Hematopoietic multipotent progenitor cell treated with erythropoietin and hydrocortisone succinate and interleukin-3 and kit ligand, for 4 days (in vitro differentiated cells): ENCODE measurements at regions not wholly inside any gene's neighbourhood (a gene's known extent, or its start where the extent isn't known, plus 50 kb on each side); places are given as distances from the start of the nearest gene placed in this dataset.

Experiments
- DNase-seq: peaks from one replicate; pipeline ENCODE4 v3.0.0-alpha.2; 2015

DNA sequence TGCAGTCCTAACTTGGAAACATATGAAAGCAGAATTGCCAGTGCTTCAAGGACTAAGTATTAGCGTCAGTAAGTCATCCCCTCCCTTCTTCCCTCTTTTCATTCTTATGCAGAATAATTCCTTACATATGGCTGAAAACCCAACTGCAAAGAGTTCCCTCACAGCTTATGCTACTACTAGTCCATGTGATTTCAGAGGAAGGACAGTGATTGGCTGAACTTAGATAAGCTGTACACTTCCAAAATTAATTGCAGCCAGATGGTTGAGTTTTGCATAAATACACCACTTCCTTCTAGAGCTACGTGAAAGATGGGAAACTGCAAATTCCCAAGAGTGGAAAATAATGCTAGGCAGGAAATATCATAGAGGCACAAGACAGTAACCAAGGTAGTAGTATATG, 730.4 kb downstream of the OLFM4 start:
- DNase-seq, result no peak

DNA sequence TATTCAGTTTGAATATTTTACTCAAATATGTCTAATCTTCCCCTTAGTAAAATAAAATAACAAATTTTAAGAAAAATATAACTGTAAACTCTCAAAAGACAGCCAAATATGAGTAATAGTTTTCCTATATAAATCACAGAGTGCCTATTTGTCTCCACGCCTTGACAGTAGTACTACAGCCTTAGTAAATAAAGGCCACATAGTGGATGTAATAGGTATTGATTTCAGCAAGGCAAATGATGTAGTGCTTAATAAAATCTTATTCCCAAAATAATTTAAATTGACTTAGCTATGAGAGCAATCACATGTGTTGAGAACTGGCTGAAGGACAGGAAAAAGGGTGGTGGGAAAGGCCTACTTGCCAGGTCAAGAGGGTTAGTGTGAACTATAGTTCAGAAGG, 747.2 kb downstream of the OLFM4 start:
- DNase-seq, result peak; percentile 1

DNA sequence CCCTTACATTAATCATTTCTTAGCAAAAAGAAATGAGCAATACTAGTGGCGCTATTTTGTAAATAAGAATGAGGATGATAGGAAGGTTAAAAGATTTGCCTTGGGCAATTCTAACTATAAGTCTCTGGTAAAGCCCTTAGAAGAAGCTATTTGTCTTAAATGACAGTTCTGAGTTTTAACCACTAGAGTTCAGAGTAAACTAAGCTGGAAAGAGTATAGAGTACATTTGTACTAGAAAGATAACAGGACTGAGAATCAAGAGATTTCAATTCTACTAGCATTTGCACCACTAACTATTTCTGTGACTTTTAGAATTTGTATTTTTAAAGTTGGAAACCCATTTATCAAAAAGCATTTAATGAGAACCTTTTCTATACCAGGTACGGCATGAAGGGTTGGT, 750.3 kb downstream of the OLFM4 start:
- DNase-seq, result no peak

DNA sequence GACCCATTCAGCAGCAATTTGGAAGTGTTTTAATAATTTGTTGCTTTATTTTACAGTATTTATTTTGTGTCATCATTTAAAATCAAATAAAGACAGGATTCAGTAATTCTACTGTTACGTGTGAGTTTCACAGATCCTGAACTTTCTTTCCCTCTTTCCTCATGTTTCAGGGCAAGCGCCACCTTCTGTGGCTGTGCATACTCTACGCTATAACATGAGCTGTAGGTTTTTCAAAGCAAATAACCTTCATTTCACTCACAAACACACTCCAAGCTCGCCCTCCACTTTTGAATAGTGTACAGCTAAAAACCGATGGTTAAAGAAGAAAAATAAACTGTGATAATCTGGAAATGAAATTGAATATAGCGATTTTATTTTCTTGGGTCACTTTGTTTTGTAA, 753.3 kb downstream of the OLFM4 start:
- peak; percentile 1 for DNase-seq

DNA sequence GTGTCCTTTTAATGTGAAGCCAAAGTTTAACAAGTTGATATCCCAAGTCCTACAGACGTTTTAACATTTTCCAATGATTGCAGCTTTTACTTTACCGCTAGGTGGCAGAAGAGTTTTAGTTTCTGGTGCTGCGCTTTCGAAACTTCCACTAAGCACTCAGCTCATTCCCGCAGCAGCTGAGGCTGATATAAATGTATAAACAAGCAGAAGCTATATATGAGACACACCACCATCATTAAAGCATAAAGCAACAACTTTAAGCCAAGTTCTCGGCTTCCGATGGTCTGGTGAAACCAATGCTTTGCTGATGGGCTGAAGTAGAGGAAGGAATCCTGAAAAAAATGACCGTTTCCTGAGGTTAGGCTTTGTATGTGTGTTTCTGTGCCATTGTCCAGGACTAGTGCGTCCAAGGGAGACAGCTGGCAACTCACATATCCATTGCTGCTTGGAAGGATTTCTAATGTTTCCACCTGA, 753.9 kb downstream of the OLFM4 start:
- peak; percentile 72 for DNase-seq

DNA sequence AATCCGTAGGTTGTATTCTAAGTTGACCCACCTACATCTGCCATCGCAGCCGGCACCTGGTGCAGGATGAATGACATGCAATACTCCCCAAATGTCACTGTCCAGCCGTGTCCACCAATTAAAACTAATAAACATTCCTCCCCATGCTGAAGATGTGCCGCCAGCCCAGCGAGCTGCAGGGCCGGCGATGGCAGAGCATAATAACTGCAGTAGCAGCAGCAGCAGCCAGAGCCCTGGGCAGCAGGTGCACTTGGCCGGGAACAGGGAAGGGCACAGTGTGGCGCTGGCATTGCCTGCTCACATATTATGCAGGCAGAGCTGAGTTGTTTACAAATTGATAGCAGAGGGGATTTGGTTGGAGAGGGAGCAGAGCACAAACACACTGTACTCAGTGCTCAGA, 754.9 kb downstream of the OLFM4 start:
- DNase-seq, result no peak

DNA sequence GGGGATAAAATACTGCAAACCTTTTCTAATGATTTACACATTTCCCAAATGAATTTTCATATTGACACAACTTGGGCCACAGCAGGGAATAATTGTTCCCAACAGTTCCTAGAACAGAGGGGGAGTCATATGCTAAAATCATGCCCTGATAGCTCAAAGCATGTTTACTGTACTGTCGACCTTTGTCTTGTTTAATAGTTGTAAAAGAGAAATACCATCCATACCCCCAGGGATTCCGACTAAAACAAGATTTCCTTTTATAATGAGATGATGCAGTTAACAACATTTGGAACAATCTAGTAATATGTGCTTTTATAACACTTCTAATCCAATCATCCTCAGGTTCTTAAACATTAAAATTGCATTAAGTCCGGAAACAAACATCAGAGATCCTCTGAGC, 759.7 kb downstream of the OLFM4 start:
- DNase-seq, result no peak

DNA sequence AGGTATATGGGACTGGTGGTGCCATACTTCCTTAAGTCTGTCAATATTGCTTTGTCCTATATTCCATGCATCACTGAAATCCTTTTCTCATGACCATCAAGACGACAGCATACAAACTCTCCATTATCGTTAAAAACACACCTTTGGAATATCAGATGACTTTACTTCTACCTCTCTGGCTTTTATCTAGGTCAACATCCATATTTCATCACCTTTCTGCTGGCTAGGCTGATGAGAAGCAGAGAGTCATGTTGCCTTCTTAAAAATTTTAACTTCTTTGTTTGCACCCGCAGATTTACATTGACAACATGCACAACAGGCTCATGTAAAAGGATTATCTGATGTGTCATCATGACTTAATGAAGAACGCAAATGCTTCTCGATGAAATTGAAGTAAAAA, 771.4 kb downstream of the OLFM4 start:
- DNase-seq, result no peak

DNA sequence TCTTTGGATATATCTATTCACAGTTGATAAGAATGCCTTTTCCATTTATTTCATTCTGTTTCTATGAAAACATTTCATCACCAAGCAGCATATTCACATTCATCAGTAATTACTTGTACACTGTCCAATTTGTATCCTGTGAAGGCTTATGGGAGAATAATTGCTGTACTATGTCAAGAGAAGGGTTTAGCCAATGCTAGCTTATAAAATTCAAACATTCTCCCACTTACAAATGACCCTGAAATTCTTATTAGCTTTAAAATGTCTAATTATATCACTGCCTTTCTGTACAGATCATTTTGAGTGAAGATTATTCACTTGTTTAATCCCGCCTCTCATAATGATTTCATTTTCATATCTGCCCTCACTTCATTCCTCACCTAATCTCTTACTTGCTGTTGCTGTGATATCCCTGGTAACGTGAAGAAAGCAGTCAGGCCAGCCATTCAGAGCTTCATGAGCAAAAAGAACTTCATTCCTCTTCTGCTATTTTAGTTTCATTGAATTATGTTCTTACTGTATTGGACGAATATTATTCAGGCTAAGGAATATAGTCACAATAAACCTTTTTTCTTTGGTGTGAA, 778.7 kb downstream of the OLFM4 start:
- no peak for DNase-seq

DNA sequence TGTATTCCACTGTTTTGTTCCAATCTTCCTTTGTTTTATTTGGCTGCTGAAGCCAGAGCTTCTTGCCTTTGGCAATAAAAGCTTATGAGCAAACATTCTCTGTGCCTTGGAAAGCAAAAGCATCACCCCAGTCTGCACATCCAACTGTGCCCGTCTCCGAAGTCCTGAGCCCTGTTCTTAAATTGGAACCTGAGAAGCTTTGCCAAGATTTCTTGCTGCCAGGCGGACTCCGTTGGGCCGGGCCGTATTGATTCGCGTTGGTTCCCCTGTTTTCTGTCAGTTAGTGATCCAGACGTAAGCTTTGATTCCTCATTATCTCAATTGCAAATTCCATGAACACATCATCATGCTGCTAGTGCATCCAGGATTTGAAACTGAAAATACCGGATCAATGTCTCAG, 793.0 kb downstream of the OLFM4 start:
- DNase-seq, result no peak

DNA sequence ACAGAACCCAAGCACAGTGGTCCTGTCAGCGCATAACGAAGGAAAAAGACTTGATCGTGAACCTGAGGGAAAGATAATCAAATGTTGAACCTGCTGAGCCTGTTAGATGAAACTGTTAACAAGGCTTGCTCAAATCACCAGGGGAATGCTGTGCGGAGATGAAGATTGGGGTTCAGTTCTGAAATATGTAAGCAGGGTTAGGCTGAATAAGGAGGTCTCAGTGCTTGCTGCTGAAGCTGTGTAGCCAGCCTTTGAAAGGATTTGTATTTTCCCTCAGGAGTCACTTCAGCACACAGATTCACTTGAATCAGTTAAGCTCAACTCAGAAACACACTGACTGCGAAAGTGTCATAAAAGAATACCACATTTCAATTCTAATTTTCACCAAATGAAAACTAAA, 793.5 kb downstream of the OLFM4 start:
- no peak for DNase-seq

DNA sequence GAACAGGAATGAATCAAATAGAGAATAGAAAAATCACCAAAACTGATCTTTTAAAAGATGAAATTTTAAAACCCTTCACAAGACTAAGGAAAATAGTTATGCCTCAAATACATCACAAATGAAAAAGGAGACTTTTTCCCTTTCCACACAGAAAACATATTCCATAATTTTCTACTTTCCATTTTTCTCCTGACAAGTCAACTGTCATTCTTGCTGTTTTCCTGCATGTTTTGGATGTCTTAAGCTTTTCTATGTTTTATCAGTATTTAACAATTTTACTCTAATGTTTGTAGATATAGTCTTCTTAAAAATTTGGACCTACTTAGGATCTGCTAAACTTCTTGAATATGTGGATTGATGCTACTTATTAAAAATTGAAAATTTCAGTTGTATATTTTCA, 810.8 kb downstream of the OLFM4 start:
- DNase-seq, result no peak

DNA sequence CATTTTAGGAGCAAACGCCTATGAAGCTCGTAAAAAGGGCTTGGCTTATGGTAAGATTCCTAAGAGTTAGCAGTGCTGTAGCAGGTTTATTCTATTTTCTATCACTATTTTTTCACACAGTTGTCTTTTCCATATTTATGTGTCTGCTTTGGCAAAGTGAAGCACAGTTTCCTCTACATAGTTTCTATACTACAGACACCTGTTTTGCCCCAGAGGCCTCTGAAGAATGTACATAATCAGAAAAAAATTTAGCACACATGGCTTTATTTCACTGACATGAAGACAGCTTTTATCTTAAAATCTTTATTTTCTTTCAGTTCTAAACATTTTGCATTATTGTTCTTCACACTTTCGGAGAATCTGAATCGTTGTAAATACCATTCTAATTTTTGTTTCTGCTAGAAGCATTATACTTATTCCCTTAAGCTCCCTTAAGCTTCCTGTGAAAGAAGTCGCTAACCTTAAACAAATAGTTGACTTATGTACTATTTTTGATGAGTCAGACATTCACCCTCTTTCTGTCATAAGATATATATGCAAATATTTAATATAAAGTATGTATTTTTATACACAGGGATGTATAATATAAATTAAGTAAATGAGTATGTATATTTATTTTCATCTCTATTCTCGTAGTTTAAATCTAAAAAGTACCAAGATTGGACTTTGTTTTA, 816.0 kb downstream of the OLFM4 start:
- DNase-seq, result no peak

DNA sequence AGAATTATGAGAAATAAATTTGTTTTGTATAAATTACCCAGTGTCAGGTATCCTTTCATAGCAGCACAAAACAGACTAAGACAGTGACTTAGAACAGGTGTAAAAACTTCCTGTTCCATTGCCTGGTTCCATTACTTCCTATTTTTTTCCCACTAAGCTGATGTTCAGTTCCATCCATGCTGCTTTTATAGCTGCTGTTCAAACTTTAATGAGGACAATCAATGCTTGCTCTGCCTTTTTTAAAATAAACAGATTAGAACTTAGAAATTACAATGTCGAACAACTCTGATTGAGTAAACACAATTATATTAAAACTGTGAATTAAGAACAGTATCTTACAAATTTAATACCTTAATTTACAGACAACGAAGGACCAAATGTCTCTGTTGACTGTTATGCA, 818.9 kb downstream of the OLFM4 start:
- no peak for DNase-seq

DNA sequence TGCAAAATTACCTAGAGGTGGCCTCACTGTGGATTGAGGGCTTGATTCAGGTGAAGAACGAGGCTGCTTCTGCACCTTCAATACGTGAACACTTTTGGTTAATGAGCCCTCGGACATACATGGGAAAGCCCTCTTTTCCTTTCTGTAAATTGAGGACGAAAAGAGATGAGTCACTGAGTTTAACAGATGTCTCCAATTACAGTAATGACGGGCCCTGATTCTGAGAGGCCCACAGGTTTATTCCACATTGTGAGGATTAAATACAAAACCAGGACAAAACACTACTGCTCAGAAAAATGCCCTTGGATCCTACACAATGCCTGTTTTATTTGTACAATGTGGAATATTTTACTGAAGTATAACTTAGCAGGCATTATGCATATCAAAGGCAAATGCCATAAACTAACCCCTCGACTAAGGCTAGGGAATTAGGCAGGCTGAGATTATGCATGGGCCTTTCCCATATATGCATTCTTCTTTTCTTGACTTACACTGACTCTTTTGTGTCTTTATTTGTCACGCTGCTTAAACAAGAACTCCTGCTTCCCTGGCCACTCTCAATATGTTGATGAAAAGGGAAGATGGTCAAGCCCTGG, 819.9 kb downstream of the OLFM4 start:
- no peak for DNase-seq

DNA sequence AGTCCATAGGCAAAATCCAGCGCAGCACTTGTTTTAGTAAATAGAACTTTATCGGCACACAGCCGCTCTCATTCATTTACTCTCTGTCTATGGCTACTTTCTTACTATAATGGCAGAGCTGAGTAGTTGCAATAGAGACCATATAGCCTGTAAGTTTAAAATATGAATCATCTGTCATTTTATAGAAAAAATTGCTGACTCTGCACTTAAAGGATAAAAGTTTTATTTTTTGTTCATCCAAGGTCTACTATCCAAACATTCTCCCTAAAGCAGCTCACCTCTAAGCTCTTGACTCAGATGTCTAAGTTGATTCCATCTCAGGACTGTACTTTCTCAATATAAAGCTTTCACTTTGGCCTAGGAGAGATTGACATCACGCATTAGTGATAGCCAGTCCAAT, 825.7 kb downstream of the OLFM4 start:
- no peak for DNase-seq

DNA sequence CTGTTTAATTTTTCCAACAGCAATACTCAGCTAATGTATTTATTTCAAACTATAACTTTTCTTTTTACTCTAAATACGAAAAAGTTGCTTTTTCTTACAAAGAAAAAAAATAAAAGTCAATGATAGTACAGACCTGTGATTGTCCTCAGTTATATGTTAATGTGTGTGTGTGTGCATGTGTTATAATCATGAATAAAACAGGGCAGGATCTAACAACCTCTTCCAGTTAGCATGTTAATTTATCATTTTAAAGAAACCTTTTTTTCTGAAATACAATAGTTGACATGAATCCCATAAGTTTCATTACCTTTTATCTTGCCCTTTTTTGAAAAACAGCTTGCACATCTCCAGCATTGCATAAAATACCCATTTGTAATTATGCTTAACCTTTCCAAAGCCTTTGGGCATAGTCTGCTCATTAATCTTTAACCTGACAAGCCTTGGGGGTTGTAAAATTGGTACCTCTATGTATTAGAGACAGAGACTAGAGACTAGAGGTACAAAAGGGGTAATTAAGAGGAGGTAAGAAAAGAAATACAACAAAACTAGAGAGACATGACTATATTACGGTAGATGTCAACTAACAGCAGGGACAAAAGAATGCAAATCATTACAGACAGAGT, 828.1 kb downstream of the OLFM4 start:
- DNase-seq, result no peak

DNA sequence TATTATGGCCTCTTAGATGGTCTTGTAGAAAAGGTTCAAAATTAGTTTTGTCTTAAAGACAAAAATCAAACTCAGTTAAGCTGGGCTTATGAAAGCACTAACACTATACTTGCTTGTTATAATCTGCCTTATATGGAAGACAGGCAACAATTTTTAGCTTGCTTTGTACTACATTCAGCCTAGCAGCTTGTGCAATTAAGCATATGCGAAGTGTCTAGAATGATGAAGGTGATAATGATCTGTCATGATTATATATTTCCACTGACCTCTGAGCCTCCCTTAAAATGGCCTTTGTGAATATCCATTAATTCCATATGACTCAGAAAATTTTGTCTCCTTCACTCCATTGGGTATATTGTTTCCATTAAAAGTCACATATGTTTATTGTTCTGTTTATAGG, 834.9 kb downstream of the OLFM4 start:
- DNase-seq, result no peak

DNA sequence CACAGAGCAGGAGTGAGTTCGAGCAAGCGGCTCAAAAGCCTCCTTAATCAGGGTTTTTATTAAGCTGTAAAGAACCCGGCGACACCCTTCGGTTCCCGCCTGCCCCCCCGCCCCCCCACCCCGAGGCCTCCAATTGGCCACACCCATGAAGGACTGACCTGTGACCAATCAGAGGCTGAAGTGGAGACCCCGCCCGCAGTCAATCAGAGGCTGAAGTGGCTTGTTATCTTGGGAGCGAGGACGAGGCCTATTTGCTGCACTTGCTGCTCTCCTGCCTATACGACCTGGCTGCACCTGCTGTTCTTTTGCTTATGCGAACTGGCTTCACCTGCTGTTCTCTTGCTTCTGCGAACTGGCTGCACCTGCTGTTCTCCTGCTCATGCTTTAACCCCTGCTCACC, 844.9 kb downstream of the OLFM4 start:
- no peak for DNase-seq

DNA sequence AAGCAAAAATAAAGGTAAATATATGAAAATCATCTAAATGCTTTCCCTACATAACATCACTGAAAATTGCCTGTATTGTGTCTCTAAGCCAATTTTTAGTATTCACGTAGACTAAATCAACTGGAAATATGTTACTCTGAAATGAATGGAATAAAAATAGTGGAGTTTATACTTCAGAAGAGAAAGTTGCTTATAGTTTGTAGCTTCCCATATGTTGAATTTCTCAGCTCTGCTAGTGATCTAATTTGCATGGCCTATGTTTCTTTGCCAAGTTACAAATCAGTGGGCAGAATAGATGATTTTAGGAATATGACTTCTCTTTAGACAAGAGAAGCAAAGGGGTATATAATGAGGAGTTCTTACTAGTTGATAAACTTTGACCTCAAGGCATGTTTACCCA, 850.2 kb downstream of the OLFM4 start:
- no peak for DNase-seq

DNA sequence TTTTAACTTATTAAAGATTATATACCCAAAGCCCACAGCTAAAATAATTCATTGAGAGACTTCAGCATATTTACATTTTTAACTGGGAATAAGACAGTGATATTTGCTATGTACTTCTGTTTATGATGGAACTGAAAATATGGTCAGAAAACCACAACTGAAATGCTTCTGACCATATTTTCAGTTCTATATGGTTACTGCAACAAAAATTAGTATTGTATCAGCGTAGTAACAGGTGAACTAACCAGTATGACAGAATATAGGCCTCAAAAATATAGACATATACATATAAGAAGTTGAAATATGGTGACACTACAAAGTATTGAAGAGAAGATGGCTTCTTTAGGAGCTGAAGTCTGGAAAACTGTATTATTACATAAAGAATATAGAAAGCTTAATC, 857.4 kb downstream of the OLFM4 start:
- DNase-seq, result no peak

DNA sequence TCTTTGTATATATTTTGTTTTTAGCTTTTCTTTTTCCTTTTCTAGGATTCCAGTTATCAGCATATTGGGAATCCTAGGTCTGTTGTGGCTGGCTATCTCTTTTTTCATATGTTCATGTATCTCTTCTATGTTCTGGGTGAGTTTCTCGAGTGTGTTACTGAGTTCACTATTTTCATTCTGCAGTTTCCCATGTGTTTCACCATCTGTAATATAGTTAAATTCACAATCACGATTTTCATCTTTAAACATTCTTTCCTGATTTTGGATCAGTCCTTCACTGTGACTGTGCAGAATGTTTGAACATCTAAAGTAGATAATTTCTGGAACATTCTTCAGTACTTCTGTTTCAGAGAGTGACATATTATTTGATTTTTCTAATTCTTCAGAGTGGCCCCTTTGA, 862.1 kb downstream of the OLFM4 start:
- DNase-seq, result no peak

DNA sequence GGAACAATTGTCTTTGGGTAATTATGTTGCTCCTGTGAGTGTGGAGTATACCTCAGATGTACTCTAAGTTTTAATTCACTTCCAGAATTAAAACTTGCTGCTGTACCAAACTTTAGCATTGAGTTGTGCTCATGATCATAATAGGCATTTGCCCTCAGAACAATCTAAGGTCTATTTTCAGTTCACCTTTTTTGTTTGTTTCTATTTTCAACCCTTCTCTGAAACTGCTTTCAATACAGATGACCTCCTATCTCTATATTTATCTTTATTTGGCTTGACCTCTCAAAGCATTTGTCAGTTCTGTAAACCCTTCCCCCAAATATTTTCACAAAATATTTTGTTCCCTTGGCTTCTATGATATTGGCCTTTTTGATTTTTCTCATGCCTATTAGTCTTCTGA, 873.0 kb downstream of the OLFM4 start:
- no peak for DNase-seq

DNA sequence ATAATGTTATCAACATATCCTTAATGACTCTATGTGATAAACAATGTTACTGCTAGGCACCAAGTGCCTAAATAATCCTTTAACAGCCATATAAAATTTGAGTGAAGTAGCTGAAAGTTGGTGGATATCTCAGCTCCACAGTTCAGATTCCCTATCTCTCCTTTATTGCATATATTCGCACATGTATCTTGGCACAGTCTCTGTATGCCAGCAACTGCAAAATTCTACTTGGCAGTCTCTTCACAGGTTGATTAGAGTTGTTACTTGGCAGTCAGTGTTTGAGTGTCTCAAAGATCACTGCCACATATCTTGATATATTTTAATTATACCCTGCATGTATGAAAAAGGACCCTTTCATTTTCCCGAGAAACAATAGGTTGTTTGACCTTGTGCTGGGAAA, 879.3 kb downstream of the OLFM4 start:
- no peak for DNase-seq
